DND-41 (cell line): ENCODE measurements at regions not wholly inside any gene's neighbourhood (a gene's known extent, or its start where the extent isn't known, plus 50 kb on each side); places are given as distances from the start of the nearest gene placed in this dataset.

Source experiments
- ATAC-seq: fragments of 200-7000 bp; cut with Tn5 transposase; 3 replicates; pipeline ENCODE4 v1.9.1; 2021; ENCODE audit warnings: low read depth; ENCODE audit not compliant: insufficient read depth
- DNase-seq: peaks from one replicate; pipeline ENCODE4 v3.0.0-alpha.2; 2020
- H2AFZ ChIP-seq: 2 replicates; pipeline ENCODE4 v1.6.0; 2012; ENCODE audit warnings: low read depth, low read length
- H3K27ac ChIP-seq: 2 replicates; pipeline ENCODE4 v1.5.1; 2012; ENCODE audit warnings: low read length, inconsistent platforms
- H3K27me3 ChIP-seq: fragments of 200-600 bp; sonication (generic); 2 replicates; pipeline ENCODE4 v1.6.0; 2012; ENCODE audit warnings: low read length, mild to moderate bottlenecking, inconsistent platforms; ENCODE audit not compliant: insufficient read depth, poor library complexity
- H3K36me3 ChIP-seq: 2 replicates; pipeline ENCODE4 v1.5.1; 2012; ENCODE audit warnings: low read length, inconsistent platforms; ENCODE audit not compliant: insufficient read depth
- H3K4me1 ChIP-seq: 2 replicates; pipeline ENCODE4 v1.5.1; 2012; ENCODE audit warnings: mild to moderate bottlenecking, low read length; ENCODE audit not compliant: insufficient read depth
- H3K4me2 ChIP-seq: 2 replicates; pipeline ENCODE4 v1.6.0; 2012; ENCODE audit warnings: mild to moderate bottlenecking, moderate library complexity, low read length, inconsistent platforms; ENCODE audit not compliant: insufficient read depth
- H3K4me3 ChIP-seq, 2 experiments: fragments of 200-600 bp in 1 of 2; shearing (Covaris generic) in 1 of 2; 2 replicates each; pipeline ENCODE4 v1.5.1; 2012 to 2016; ENCODE audit warnings: inconsistent platforms in 2 of 2, low read length in 2 of 2, mild to moderate bottlenecking in 2 of 2, low read depth in 1 of 2, moderate library complexity in 1 of 2
- H3K79me2 ChIP-seq: 2 replicates; pipeline ENCODE4 v1.6.0; 2012; ENCODE audit warnings: low read length, inconsistent platforms; ENCODE audit not compliant: insufficient read depth
- H3K9ac ChIP-seq: 2 replicates; pipeline ENCODE4 v1.6.0; 2012; ENCODE audit warnings: low read depth, mild to moderate bottlenecking, inconsistent platforms, low read length, moderate library complexity
- H3K9me3 ChIP-seq: 2 replicates; pipeline ENCODE4 v1.5.1; 2012; ENCODE audit warnings: low read length, moderate library complexity, mild to moderate bottlenecking, inconsistent platforms; ENCODE audit not compliant: insufficient read depth, severe bottlenecking
- H4K20me1 ChIP-seq: 2 replicates; pipeline ENCODE4 v1.6.0; 2012; ENCODE audit warnings: low read length; ENCODE audit not compliant: insufficient read depth
- CTCF ChIP-seq: IDR thresholded peaks from 2 replicates; pipeline ENCODE4 v1.5.1; 2012; ENCODE audit warnings: borderline replicate concordance, low read length, moderate library complexity, mild to moderate bottlenecking; ENCODE audit not compliant: poor library complexity, severe bottlenecking; ENCODE audit errors: extremely low read depth
- EZH2 ChIP-seq: IDR thresholded peaks from 3 replicates; pipeline ENCODE4 v1.6.1; 2012; ENCODE audit warnings: borderline replicate concordance, low read depth, mild to moderate bottlenecking, moderate library complexity, low read length, inconsistent platforms; ENCODE audit not compliant: severe bottlenecking

DNA sequence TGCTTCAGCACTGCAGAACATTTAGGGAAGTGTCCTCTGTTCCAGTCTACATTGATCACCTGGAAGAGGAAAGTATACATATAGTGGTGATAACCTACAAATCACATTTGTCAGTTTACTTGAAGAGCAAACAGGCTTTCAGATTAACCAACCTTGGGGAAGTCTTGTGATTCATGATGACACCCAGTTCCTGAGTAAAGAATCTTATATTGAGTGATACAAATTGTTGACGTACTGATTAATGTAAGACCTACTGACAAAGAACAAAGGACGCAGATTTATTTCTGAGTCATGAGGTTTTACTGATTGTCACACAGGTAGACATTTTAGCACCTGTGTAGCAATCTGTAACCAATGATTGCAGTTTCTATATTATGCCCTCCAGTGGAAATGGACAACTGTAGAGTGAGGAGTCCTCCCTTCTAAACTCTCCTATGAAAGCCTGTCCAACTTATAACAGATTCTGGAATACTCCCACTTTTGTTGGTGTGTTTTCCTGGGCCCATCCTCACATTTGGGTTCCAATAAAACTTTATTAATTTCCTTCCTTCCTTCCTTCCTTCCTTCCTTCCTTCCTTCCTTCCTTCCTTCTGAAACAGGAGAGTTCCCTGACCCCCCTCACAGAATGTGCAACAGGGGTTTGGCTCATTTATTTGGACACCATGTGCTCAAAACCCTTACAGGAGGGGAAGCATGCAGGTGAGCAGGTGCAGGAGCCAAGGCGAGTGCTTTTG is 113.5 kb downstream of the SLC35B3 start:
- no peaks in the 10 kb centered on the region for H3K4me1 ChIP-seq
- H4K20me1 ChIP-seq = no peaks in the 10 kb centered on the region
- no peak overlapping the region for H3K4me2 ChIP-seq
- TF ChIP-seq EZH2 = no peak
- no peak for TF ChIP-seq CTCF
- no peak overlapping the region for H3K4me3 ChIP-seq
- no peak overlapping the region for H3K9ac ChIP-seq
- no peaks in the 10 kb centered on the region for H3K27me3 ChIP-seq
- H2AFZ ChIP-seq = no peak overlapping the region
- DNase-seq = no peak
- H3K79me2 ChIP-seq = no peaks in the 10 kb centered on the region
- H3K9me3 ChIP-seq = no peaks in the 10 kb centered on the region
- no peak for ATAC-seq
- no peak overlapping the region for H3K27ac ChIP-seq
- H3K36me3 ChIP-seq = no peaks in the 10 kb centered on the region

DNA sequence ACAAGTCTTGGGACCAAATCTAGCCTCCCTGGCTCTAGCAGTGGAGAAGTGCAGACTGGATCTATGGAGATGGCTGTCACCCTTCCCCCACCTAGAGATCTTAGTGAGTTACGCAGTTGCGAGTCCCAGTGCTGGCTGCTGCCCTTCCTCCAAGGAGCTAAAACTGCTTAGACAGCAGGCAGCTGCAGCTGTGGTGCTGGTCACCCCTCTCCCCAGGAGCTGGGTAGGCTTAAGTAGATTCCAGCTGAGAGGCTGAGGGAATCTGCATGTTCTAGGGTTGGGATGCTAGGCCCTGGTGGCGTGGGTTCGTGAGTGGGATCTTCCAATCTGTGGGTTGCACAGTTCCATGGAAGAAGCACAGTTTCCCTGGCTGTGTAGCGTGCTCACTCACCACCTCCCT is 120.2 kb downstream of the SLC35B3 start:
- TF ChIP-seq CTCF (no peak), EZH2 (no peak)
- Histone ChIP-seq H3K36me3 (no peaks in the 10 kb centered on the region), H2AFZ (no peak overlapping the region)

GRCh38 chr6:8301502-8301901 is 133.8 kb downstream of the SLC35B3 start:
- Histone ChIP-seq H4K20me1 (no peaks in the 10 kb centered on the region), H3K4me1 (no peaks in the 10 kb centered on the region), H3K4me3 (no peak overlapping the region), H3K4me2 (no peak overlapping the region), H2AFZ (no peak overlapping the region), H3K9me3 (no peaks in the 10 kb centered on the region), H3K27me3 (no peaks in the 10 kb centered on the region), H3K27ac (no peak overlapping the region), H3K36me3 (no peaks in the 10 kb centered on the region), H3K79me2 (no peaks in the 10 kb centered on the region), H3K9ac (no peak overlapping the region)
- no peak for TF ChIP-seq CTCF
- TF ChIP-seq EZH2 = no peak
- DNase-seq = no peak
- no peak for ATAC-seq

More for the DNA sequence above, 120.2 kb downstream of the SLC35B3 start:
- no peak for DNase-seq
- Histone ChIP-seq H3K79me2 (no peaks in the 10 kb centered on the region), H3K27ac (no peak overlapping the region), H3K27me3 (no peaks in the 10 kb centered on the region), H3K9me3 (peaks cover 2% of the 10 kb centered on the region), H4K20me1 (no peaks in the 10 kb centered on the region), H3K9ac (no peak overlapping the region), H3K4me3 (no peak overlapping the region), H3K4me1 (no peaks in the 10 kb centered on the region), H3K4me2 (no peak overlapping the region)
- no peak for ATAC-seq
